ENCODE measurements at regions not wholly inside any gene's neighbourhood (a gene's known extent, or its start where the extent isn't known, plus 50 kb on each side); places are given as distances from the start of the nearest gene placed in this dataset.
"Not testable (repeated sequence)": the region's sequence is repeated elsewhere in the genome, so short reads cannot be mapped to it uniquely, and the experiment has no call there.

GRCh38 chr21:17146426-17146825 is 366.4 kb upstream of the CXADR start:
- no peak for ATAC-seq

GRCh38 chr21:17159697-17160096 is 353.1 kb upstream of the CXADR start:
- no peak overlapping the region for H3K27ac Mint-ChIP-seq
- H3K4me1 Mint-ChIP-seq = no peaks in the 10 kb centered on the region
- DNase-seq = no peak
- H3K36me3 Mint-ChIP-seq (ENCODE audit: low read depth) = no peaks in the 10 kb centered on the region
- no peak for ATAC-seq
- peaks cover 5% of the 10 kb centered on the region for H3K9me3 ChIP-seq (ENCODE audit: control insufficient read depth, low read length, poor library complexity, severe bottlenecking)
- no peaks in the 10 kb centered on the region for H3K27me3 Mint-ChIP-seq
- H3K4me3 Mint-ChIP-seq = no peak overlapping the region

More at GRCh38 chr21:17146426-17146825, 366.4 kb upstream of the CXADR start:
- Mint-ChIP-seq H3K4me3 (no peak overlapping the region), H3K36me3 (ENCODE audit: low read depth) (no peaks in the 10 kb centered on the region), H3K27me3 (no peaks in the 10 kb centered on the region), H3K27ac (no peak overlapping the region), H3K4me1 (no peaks in the 10 kb centered on the region)
- H3K9me3 ChIP-seq (ENCODE audit: control insufficient read depth, low read length, poor library complexity, severe bottlenecking) = no peaks in the 10 kb centered on the region
- no peak for DNase-seq

GRCh38 chr21:17185674-17186073 is 327.2 kb upstream of the CXADR start:
- Mint-ChIP-seq H3K27ac (no peak overlapping the region), H3K27me3 (no peaks in the 10 kb centered on the region), H3K36me3 (ENCODE audit: low read depth) (no peaks in the 10 kb centered on the region), H3K4me3 (no peak overlapping the region), H3K4me1 (no peaks in the 10 kb centered on the region)
- DNase-seq (no peak), ATAC-seq (no peak)
- no peaks in the 10 kb centered on the region for H3K9me3 ChIP-seq (ENCODE audit: control insufficient read depth, low read length, poor library complexity, severe bottlenecking)

GRCh38 chr21:17189963-17190362 is 322.9 kb upstream of the CXADR start:
- DNase-seq = no peak
- Mint-ChIP-seq H3K27ac (no peak overlapping the region), H3K4me1 (no peaks in the 10 kb centered on the region), H3K4me3 (no peak overlapping the region), H3K27me3 (no peaks in the 10 kb centered on the region), H3K36me3 (ENCODE audit: low read depth) (no peaks in the 10 kb centered on the region)
- H3K9me3 ChIP-seq (ENCODE audit: control insufficient read depth, low read length, poor library complexity, severe bottlenecking) = no peaks in the 10 kb centered on the region
- ATAC-seq = no peak

- Mint-ChIP-seq H3K27me3 (no peaks in the 10 kb centered on the region), H3K4me1 (no peaks in the 10 kb centered on the region), H3K36me3 (ENCODE audit: low read depth) (no peaks in the 10 kb centered on the region), H3K4me3 (no peak overlapping the region), H3K27ac (no peak overlapping the region)
- no peak for ATAC-seq
- H3K9me3 ChIP-seq (ENCODE audit: control insufficient read depth, low read length, poor library complexity, severe bottlenecking) = no peaks in the 10 kb centered on the region
- DNase-seq = no peak
Observed at GRCh38 chr21:17191346-17191993, 321.4 kb upstream of the CXADR start.

- ATAC-seq = no peak
- no peak for DNase-seq
- no peaks in the 10 kb centered on the region for H3K4me1 Mint-ChIP-seq
- H3K27ac Mint-ChIP-seq = no peak overlapping the region
- no peaks in the 10 kb centered on the region for H3K27me3 Mint-ChIP-seq
- no peaks in the 10 kb centered on the region for H3K36me3 Mint-ChIP-seq (ENCODE audit: low read depth)
- H3K9me3 ChIP-seq (ENCODE audit: control insufficient read depth, low read length, poor library complexity, severe bottlenecking) = no peaks in the 10 kb centered on the region
- H3K4me3 Mint-ChIP-seq = no peak overlapping the region
Observed at GRCh38 chr21:17195351-17195750, 317.5 kb upstream of the CXADR start.

- ATAC-seq (no peak), DNase-seq (no peak)
- Mint-ChIP-seq H3K27me3 (no peaks in the 10 kb centered on the region), H3K4me1 (no peaks in the 10 kb centered on the region), H3K4me3 (no peak overlapping the region), H3K27ac (no peak overlapping the region), H3K36me3 (ENCODE audit: low read depth) (no peaks in the 10 kb centered on the region)
- peaks cover 2% of the 10 kb centered on the region for H3K9me3 ChIP-seq (ENCODE audit: control insufficient read depth, low read length, poor library complexity, severe bottlenecking)
Observed at GRCh38 chr21:17195976-17196375, 316.9 kb upstream of the CXADR start.

- H3K27me3 Mint-ChIP-seq = no peaks in the 10 kb centered on the region
- no peak overlapping the region for H3K4me3 Mint-ChIP-seq
- H3K4me1 Mint-ChIP-seq = no peaks in the 10 kb centered on the region
- DNase-seq = no peak
- no peak overlapping the region for H3K27ac Mint-ChIP-seq
- H3K36me3 Mint-ChIP-seq (ENCODE audit: low read depth) = no peaks in the 10 kb centered on the region
- no peak for ATAC-seq
- H3K9me3 ChIP-seq (ENCODE audit: control insufficient read depth, low read length, poor library complexity, severe bottlenecking) = peaks cover 2% of the 10 kb centered on the region
Observed at GRCh38 chr21:17196623-17197022, 316.2 kb upstream of the CXADR start.

GRCh38 chr21:17197996-17198395 is 314.8 kb upstream of the CXADR start:
- H3K9me3 ChIP-seq (ENCODE audit: control insufficient read depth, low read length, poor library complexity, severe bottlenecking) = peaks cover 2% of the 10 kb centered on the region
- H3K4me1 Mint-ChIP-seq = no peaks in the 10 kb centered on the region

GRCh38 chr21:17200250-17200649 is 312.6 kb upstream of the CXADR start:
- no peaks in the 10 kb centered on the region for H3K36me3 Mint-ChIP-seq (ENCODE audit: low read depth)
- H3K9me3 ChIP-seq (ENCODE audit: control insufficient read depth, low read length, poor library complexity, severe bottlenecking) = peaks cover 2% of the 10 kb centered on the region
- H3K4me3 Mint-ChIP-seq = no peak overlapping the region
- ATAC-seq = no peak
- DNase-seq = no peak
- no peaks in the 10 kb centered on the region for H3K4me1 Mint-ChIP-seq
- no peak overlapping the region for H3K27ac Mint-ChIP-seq
- H3K27me3 Mint-ChIP-seq = no peaks in the 10 kb centered on the region

More at GRCh38 chr21:17197996-17198395, 314.8 kb upstream of the CXADR start:
- H3K4me3 Mint-ChIP-seq = no peak overlapping the region
- no peaks in the 10 kb centered on the region for H3K36me3 Mint-ChIP-seq (ENCODE audit: low read depth)
- no peak overlapping the region for H3K27ac Mint-ChIP-seq
- no peaks in the 10 kb centered on the region for H3K27me3 Mint-ChIP-seq
- ATAC-seq (no peak), DNase-seq (no peak)

- H3K4me1 Mint-ChIP-seq = no peaks in the 10 kb centered on the region
- ATAC-seq (no peak), DNase-seq (no peak)
- peaks cover 2% of the 10 kb centered on the region for H3K9me3 ChIP-seq (ENCODE audit: control insufficient read depth, low read length, poor library complexity, severe bottlenecking)
- H3K36me3 Mint-ChIP-seq (ENCODE audit: low read depth) = no peaks in the 10 kb centered on the region
- H3K4me3 Mint-ChIP-seq = no peak overlapping the region
- no peaks in the 10 kb centered on the region for H3K27me3 Mint-ChIP-seq
- no peak overlapping the region for H3K27ac Mint-ChIP-seq
Observed at GRCh38 chr21:17201741-17202260, 311.0 kb upstream of the CXADR start.

- no peak overlapping the region for H3K4me3 Mint-ChIP-seq
- no peak overlapping the region for H3K27ac Mint-ChIP-seq
Observed at GRCh38 chr21:17214801-17215200, 298.0 kb upstream of the CXADR start.

GRCh38 chr21:17219050-17219449 is 293.8 kb upstream of the CXADR start:
- not testable (repeated sequence) for ATAC-seq; H3K36me3 Mint-ChIP-seq (ENCODE audit: low read depth); H3K4me1 Mint-ChIP-seq

More at GRCh38 chr21:17214801-17215200, 298.0 kb upstream of the CXADR start:
- DNase-seq (no peak), ATAC-seq (no peak)
- Mint-ChIP-seq H3K27me3 (no peaks in the 10 kb centered on the region), H3K4me1 (no peaks in the 10 kb centered on the region), H3K36me3 (ENCODE audit: low read depth) (no peaks in the 10 kb centered on the region)
- H3K9me3 ChIP-seq (ENCODE audit: control insufficient read depth, low read length, poor library complexity, severe bottlenecking) = no peaks in the 10 kb centered on the region

GRCh38 chr21:17231124-17231523 is 281.7 kb upstream of the CXADR start:
- no peak for ATAC-seq

More at GRCh38 chr21:17219050-17219449, 293.8 kb upstream of the CXADR start:
- not testable (repeated sequence) for H3K4me3 Mint-ChIP-seq; DNase-seq; H3K27ac Mint-ChIP-seq; H3K27me3 Mint-ChIP-seq; H3K9me3 ChIP-seq (ENCODE audit: control insufficient read depth, low read length, poor library complexity, severe bottlenecking)

More at GRCh38 chr21:17231124-17231523, 281.7 kb upstream of the CXADR start:
- Mint-ChIP-seq H3K4me3 (no peak overlapping the region), H3K4me1 (no peaks in the 10 kb centered on the region), H3K36me3 (ENCODE audit: low read depth) (no peaks in the 10 kb centered on the region), H3K27ac (no peak overlapping the region), H3K27me3 (no peaks in the 10 kb centered on the region)
- H3K9me3 ChIP-seq (ENCODE audit: control insufficient read depth, low read length, poor library complexity, severe bottlenecking) = no peaks in the 10 kb centered on the region
- DNase-seq = no peak

All from T-helper 17 cell (primary cell).